WTC11 (cell line): ENCODE measurements at regions not wholly inside any gene's neighbourhood (a gene's known extent, or its start where the extent isn't known, plus 50 kb on each side); places are given as distances from the start of the nearest gene placed in this dataset.

ENCODE experiments used
- ATAC-seq: fragments of 200-7000 bp; cut with Tn5 transposase; 2 replicates; pipeline ENCODE4 v1.10.0; 2021; ENCODE audit warnings: mild to moderate bottlenecking, moderate library complexity
- CTCF ChIA-PET: fragments of 300-600 bp; sonication (Branson Sonifier 250); formaldehyde crosslinking; loops from one replicate; lab custom pipeline; 2021; ENCODE audit warnings: antibody characterized with exemption; lab: Charles Lee
- POLR2A ChIA-PET: fragments of 350-600 bp; sonication (Branson Sonifier 250); formaldehyde crosslinking; loops from one replicate; lab custom pipeline; 2021; ENCODE audit warnings: antibody characterized with exemption; lab: Charles Lee
- DNase-seq: peaks from one replicate; pipeline ENCODE4 v3.0.0; 2021; ENCODE audit warnings: low spot score
- H3K27ac Mint-ChIP-seq: 2 replicates; pipeline ENCODE4 v1.8.0; 2021; ENCODE audit warnings: mixed read lengths
- H3K27me3 Mint-ChIP-seq: 2 replicates; pipeline ENCODE4 v1.8.0; 2021; ENCODE audit warnings: low read depth, mild to moderate bottlenecking, moderate library complexity, mixed read lengths
- H3K36me3 Mint-ChIP-seq: 2 replicates; pipeline ENCODE4 v1.8.0; 2021; ENCODE audit warnings: mixed read lengths
- H3K4me1 Mint-ChIP-seq: 2 replicates; pipeline ENCODE4 v1.8.0; 2022; ENCODE audit warnings: mixed read lengths
- H3K4me3 Mint-ChIP-seq: 2 replicates; pipeline ENCODE4 v1.8.0; 2021; ENCODE audit warnings: mild to moderate bottlenecking, moderate library complexity, mixed read lengths
- H3K9me3 Mint-ChIP-seq: 2 replicates; pipeline ENCODE4 v1.8.0; 2021; ENCODE audit warnings: mixed read lengths
- ATF6 ChIP-seq: sonication (generic); formaldehyde crosslinking; IDR thresholded peaks from 2 replicates; pipeline ENCODE4 v1.8.1; 2023; ENCODE audit warnings: mild to moderate bottlenecking, missing genetic modification reagents
- CBFB ChIP-seq: sonication (generic); formaldehyde crosslinking; IDR thresholded peaks from 2 replicates; pipeline ENCODE4 v1.8.1; 2022; ENCODE audit warnings: mild to moderate bottlenecking, low read depth, missing genetic modification reagents
- ELF4 ChIP-seq: sonication (generic); formaldehyde crosslinking; IDR thresholded peaks from 2 replicates; pipeline ENCODE4 v1.8.1; 2022; ENCODE audit warnings: low read depth, mild to moderate bottlenecking, moderate library complexity, missing genetic modification reagents
- EMX1 ChIP-seq: fragments of 250-450 bp; sonication (Bioruptor Pico); IDR thresholded peaks from 2 replicates; pipeline ENCODE4 v1.8.0; 2021; ENCODE audit warnings: mild to moderate bottlenecking
- MXD4 ChIP-seq: fragments of 250-450 bp; sonication (Bioruptor Pico); IDR thresholded peaks from 2 replicates; pipeline ENCODE4 v1.8.0; 2021; ENCODE audit warnings: mild to moderate bottlenecking, moderate library complexity, borderline replicate concordance
- NR2C2 ChIP-seq: sonication (generic); formaldehyde crosslinking; IDR thresholded peaks from 2 replicates; pipeline ENCODE4 v1.8.0; 2022; ENCODE audit warnings: mild to moderate bottlenecking, missing genetic modification reagents
- PREB ChIP-seq: sonication (generic); formaldehyde crosslinking; IDR thresholded peaks from 2 replicates; pipeline ENCODE4 v1.8.1; 2022; ENCODE audit warnings: mild to moderate bottlenecking, missing genetic modification reagents, moderate library complexity, borderline replicate concordance
- SP1 ChIP-seq: sonication (generic); formaldehyde crosslinking; conservative IDR thresholded peaks from 2 replicates; pipeline ENCODE4 v1.8.1; 2022; ENCODE audit warnings: missing genetic modification reagents
- ZBTB21 ChIP-seq: sonication (generic); formaldehyde crosslinking; IDR thresholded peaks from 2 replicates; pipeline ENCODE4 v1.8.1; 2023; ENCODE audit warnings: mild to moderate bottlenecking, missing genetic modification reagents, borderline replicate concordance
- ZNF232 ChIP-seq: sonication (generic); formaldehyde crosslinking; IDR thresholded peaks from 2 replicates; pipeline ENCODE4 v1.8.0; 2022; ENCODE audit warnings: mild to moderate bottlenecking, missing genetic modification reagents
- ZNF423 ChIP-seq: fragments of 250-450 bp; sonication (Bioruptor Pico); IDR thresholded peaks from 2 replicates; pipeline ENCODE4 v2.1.2; 2022; ENCODE audit warnings: mild to moderate bottlenecking, moderate library complexity
- TF ChIP-seq, protein P1 (sequence below): sonication (generic); formaldehyde crosslinking; IDR thresholded peaks from 2 replicates; pipeline ENCODE4 v1.8.1; 2023; ENCODE audit warnings: mild to moderate bottlenecking, moderate library complexity, missing genetic modification reagents
- TF ChIP-seq, protein P2 (sequence below): sonication (generic); formaldehyde crosslinking; IDR thresholded peaks from 2 replicates; pipeline ENCODE4 v1.8.0; 2023; ENCODE audit warnings: missing genetic modification reagents, mild to moderate bottlenecking, borderline replicate concordance
- TF ChIP-seq, protein P3 (sequence below): sonication (generic); formaldehyde crosslinking; IDR thresholded peaks from 2 replicates; pipeline ENCODE4 v1.8.1; 2022; ENCODE audit warnings: low read depth, missing genetic modification reagents, borderline replicate concordance

- TF ChIP-seq SP1 (CRISPR knock-in tag): no peak
- TF ChIP-seq, protein P1, sequence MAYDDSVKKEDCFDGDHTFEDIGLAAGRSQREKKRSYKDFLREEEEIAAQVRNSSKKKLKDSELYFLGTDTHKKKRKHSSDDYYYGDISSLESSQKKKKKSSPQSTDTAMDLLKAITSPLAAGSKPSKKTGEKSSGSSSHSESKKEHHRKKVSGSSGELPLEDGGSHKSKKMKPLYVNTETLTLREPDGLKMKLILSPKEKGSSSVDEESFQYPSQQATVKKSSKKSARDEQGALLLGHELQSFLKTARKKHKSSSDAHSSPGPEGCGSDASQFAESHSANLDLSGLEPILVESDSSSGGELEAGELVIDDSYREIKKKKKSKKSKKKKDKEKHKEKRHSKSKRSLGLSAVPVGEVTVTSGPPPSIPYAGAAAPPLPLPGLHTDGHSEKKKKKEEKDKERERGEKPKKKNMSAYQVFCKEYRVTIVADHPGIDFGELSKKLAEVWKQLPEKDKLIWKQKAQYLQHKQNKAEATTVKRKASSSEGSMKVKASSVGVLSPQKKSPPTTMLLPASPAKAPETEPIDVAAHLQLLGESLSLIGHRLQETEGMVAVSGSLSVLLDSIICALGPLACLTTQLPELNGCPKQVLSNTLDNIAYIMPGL (CRISPR knock-in tag): no peak
- TF ChIP-seq CBFB (CRISPR knock-in tag): no peak
- TF ChIP-seq ATF6 (CRISPR knock-in tag): no peak
- TF ChIP-seq ELF4: no peak
- no peak for TF ChIP-seq EMX1 (CRISPR knock-in tag)
- TF ChIP-seq, all 79 proteins: peak for 0
- no peaks in the 10 kb centered on the region for H3K36me3 Mint-ChIP-seq
- no peaks in the 10 kb centered on the region for H3K9me3 Mint-ChIP-seq
- peaks cover 3% of the 10 kb centered on the region; the same call in 1 of the 2 replicates for H3K27me3 Mint-ChIP-seq
- POLR2A ChIA-PET: no interaction called here
- no peak for ATAC-seq
- CTCF ChIA-PET: interaction anchor here (1.0 kb wide), 1 partner anchor 360 kb away, joined by 4 read pairs; no protein-coding TSS in a partner anchor
- H3K4me1 Mint-ChIP-seq: peaks cover 13% of the 10 kb centered on the region
- no peak overlapping the region for H3K4me3 Mint-ChIP-seq
- no peak for DNase-seq
- no peak overlapping the region for H3K27ac Mint-ChIP-seq
Observed at GRCh38 chr2:30351116-30351515, 95.9 kb upstream of the LCLAT1 start.

- DNase-seq (no peak), ATAC-seq (no peak)
- TF ChIP-seq PREB (CRISPR knock-in tag): no peak
- no peak for TF ChIP-seq ELF4
- no peak for TF ChIP-seq ZBTB21
- TF ChIP-seq, protein P2, sequence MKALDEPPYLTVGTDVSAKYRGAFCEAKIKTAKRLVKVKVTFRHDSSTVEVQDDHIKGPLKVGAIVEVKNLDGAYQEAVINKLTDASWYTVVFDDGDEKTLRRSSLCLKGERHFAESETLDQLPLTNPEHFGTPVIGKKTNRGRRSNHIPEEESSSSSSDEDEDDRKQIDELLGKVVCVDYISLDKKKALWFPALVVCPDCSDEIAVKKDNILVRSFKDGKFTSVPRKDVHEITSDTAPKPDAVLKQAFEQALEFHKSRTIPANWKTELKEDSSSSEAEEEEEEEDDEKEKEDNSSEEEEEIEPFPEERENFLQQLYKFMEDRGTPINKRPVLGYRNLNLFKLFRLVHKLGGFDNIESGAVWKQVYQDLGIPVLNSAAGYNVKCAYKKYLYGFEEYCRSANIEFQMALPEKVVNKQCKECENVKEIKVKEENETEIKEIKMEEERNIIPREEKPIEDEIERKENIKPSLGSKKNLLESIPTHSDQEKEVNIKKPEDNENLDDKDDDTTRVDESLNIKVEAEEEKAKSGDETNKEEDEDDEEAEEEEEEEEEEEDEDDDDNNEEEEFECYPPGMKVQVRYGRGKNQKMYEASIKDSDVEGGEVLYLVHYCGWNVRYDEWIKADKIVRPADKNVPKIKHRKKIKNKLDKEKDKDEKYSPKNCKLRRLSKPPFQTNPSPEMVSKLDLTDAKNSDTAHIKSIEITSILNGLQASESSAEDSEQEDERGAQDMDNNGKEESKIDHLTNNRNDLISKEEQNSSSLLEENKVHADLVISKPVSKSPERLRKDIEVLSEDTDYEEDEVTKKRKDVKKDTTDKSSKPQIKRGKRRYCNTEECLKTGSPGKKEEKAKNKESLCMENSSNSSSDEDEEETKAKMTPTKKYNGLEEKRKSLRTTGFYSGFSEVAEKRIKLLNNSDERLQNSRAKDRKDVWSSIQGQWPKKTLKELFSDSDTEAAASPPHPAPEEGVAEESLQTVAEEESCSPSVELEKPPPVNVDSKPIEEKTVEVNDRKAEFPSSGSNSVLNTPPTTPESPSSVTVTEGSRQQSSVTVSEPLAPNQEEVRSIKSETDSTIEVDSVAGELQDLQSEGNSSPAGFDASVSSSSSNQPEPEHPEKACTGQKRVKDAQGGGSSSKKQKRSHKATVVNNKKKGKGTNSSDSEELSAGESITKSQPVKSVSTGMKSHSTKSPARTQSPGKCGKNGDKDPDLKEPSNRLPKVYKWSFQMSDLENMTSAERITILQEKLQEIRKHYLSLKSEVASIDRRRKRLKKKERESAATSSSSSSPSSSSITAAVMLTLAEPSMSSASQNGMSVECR (CRISPR knock-in tag): no peak
- TF ChIP-seq ZNF232 (CRISPR knock-in tag): no peak
- no peak for TF ChIP-seq MXD4
- TF ChIP-seq, protein P3, sequence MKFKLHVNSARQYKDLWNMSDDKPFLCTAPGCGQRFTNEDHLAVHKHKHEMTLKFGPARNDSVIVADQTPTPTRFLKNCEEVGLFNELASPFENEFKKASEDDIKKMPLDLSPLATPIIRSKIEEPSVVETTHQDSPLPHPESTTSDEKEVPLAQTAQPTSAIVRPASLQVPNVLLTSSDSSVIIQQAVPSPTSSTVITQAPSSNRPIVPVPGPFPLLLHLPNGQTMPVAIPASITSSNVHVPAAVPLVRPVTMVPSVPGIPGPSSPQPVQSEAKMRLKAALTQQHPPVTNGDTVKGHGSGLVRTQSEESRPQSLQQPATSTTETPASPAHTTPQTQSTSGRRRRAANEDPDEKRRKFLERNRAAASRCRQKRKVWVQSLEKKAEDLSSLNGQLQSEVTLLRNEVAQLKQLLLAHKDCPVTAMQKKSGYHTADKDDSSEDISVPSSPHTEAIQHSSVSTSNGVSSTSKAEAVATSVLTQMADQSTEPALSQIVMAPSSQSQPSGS (CRISPR knock-in tag): no peak
- no peak for TF ChIP-seq NR2C2 (CRISPR knock-in tag)
- TF ChIP-seq ZNF423 (CRISPR knock-in tag): no peak
- H3K4me3 Mint-ChIP-seq: no peak overlapping the region
- ChIA-PET POLR2A (no interaction called here), CTCF (interaction anchor here (1.0 kb wide), 1 partner anchor 360 kb away, joined by 4 read pairs; no protein-coding TSS in a partner anchor)
- no peaks in the 10 kb centered on the region for H3K27me3 Mint-ChIP-seq
- H3K9me3 Mint-ChIP-seq: no peaks in the 10 kb centered on the region
- no peaks in the 10 kb centered on the region for H3K36me3 Mint-ChIP-seq
- no peak overlapping the region for H3K27ac Mint-ChIP-seq
- H3K4me1 Mint-ChIP-seq: peaks cover 7% of the 10 kb centered on the region
Observed at GRCh38 chr2:30351949-30352348, 95.1 kb upstream of the LCLAT1 start.
